ENCODE measurements at regions not wholly inside any gene's neighbourhood (a gene's known extent, or its start where the extent isn't known, plus 50 kb on each side); places are given as distances from the start of the nearest gene placed in this dataset.

GRCh38 chr4:24144381-24144780, 254.5 kb upstream of the PPARGC1A start:
- DNase-seq = no peak

DNA sequence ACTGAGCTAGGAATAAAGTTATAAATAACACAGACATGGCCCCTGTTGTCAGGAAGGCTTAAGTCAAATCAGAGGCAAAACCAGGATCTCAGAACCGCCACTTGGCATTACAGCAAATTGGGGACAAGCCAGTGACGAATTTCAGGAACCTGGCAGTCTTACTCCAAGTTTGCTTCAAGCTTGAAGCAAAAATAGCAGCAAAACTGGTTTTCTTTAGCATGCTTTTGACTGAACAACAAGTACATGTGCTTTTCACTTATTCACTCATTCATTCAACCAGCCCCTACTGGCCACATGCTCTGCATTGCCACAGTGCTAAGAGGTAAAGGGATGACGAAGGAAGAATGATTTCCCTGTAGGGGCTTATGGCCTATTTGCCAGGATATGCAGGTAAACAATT, 253.9 kb upstream of the PPARGC1A start:
- no peak for DNase-seq

- DNase-seq = no peak
These were observed 252.0 kb upstream of the PPARGC1A start for GRCh38 chr4:24141836-24142235.

DNA sequence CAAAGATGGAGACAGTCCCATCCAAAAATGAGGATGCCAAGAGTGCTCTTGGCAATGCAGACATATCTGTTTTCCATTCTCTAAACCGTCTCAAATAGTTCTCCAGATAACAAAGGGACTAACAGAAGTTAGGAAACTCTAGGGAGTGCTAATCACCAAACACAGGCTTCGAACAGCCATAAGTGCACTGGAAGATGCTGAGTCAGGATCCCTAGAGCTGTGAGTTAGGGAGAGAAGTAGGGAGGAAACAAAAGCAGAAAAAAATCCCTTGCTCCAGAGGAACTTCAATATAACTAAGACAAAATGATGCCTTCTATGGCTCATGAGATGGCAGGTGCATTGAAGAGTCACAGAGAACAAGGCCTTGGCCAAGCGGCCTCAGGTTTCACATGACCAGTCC, 251.0 kb upstream of the PPARGC1A start:
- no peak for DNase-seq

- DNase-seq = no peak
These were observed 248.1 kb upstream of the PPARGC1A start for GRCh38 chr4:24137671-24138601.

- no peak for DNase-seq
These were observed 242.3 kb upstream of the PPARGC1A start for GRCh38 chr4:24131954-24132673.

GRCh38 chr4:24130637-24131036, 240.8 kb upstream of the PPARGC1A start:
- DNase-seq = no peak

GRCh38 chr4:24126776-24127175, 236.9 kb upstream of the PPARGC1A start:
- no peak for DNase-seq

DNA sequence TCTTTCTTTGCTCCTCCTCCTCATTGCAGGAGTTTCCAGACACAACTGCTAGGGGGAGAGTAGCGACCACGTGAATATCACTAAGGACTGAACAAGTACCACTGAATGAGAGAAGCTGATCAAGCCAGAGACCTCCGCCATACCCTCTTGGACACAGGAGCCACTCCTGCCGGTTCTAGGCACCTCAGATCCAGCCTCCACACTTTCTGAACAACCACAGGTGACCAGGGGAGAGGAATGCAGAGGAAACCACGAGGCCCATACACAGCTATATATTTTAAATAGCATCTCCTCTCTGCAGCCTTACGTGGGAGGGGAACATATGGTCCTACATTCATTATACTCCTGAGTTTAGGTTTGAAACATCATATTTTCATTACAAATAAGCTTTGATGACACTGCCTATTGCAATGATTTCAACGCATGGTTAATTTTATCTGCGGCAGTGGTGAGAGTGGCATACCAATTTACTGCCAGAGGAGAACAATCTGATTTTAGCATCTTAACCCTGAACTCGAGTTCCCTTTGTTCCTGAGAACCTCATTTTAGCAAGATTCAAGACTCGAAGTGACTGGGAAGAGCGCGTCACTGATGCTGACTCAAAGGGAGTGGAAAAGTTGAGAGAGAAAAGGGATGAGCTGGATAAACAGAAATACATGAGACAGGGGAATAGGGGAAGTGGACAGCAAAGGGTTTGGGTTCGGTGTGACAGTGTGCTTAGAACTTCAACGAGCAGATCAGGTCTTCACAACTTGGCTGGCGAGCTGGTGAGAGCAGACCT, 231.7 kb upstream of the PPARGC1A start:
- no peak for DNase-seq

GRCh38 chr4:24117975-24118374, 228.1 kb upstream of the PPARGC1A start:
- no peak for DNase-seq

DNA sequence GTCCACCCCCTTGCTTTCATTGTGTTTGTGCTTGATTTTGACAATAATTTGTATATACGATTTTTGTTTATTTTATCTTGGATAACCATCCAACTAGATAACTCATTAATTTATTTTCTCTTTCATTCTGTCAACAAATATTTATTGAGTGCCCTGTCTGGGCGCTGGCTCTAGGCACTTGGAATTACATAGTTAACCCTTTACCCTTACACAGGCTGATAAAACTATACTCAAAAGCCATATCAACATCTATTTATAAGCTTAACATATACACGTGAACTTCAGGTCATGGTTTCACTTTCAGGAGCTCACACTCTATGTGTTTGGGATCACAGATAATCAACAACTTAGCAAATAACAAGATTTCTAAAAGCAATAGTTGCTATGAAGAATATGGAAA, 226.3 kb upstream of the PPARGC1A start:
- DNase-seq = no peak

- no peak for DNase-seq
These were observed 225.2 kb upstream of the PPARGC1A start for GRCh38 chr4:24114919-24115500.

DNA sequence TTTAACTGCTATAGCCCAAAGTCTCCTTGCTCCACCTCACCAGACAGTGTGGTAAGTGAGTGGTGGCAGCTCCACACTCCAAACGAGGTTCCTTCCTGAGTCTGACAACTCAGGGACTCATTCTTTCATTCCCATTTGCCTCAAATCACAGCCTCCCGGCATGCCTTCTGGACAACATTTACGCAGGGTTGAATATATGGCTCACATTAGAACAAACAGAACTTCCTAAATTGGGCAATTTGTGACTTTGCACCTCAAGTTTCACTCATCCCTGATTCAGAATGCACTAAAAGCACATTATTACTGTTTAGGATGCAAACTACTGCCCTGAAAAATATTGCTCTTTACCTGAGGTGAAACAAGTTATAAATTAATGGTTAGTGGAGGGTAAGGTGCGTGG, 224.6 kb upstream of the PPARGC1A start:
- no peak for DNase-seq

GRCh38 chr4:24112466-24112865, 222.6 kb upstream of the PPARGC1A start:
- no peak for DNase-seq

- DNase-seq = no peak
These were observed 218.7 kb upstream of the PPARGC1A start for GRCh38 chr4:24108567-24108966.

DNA sequence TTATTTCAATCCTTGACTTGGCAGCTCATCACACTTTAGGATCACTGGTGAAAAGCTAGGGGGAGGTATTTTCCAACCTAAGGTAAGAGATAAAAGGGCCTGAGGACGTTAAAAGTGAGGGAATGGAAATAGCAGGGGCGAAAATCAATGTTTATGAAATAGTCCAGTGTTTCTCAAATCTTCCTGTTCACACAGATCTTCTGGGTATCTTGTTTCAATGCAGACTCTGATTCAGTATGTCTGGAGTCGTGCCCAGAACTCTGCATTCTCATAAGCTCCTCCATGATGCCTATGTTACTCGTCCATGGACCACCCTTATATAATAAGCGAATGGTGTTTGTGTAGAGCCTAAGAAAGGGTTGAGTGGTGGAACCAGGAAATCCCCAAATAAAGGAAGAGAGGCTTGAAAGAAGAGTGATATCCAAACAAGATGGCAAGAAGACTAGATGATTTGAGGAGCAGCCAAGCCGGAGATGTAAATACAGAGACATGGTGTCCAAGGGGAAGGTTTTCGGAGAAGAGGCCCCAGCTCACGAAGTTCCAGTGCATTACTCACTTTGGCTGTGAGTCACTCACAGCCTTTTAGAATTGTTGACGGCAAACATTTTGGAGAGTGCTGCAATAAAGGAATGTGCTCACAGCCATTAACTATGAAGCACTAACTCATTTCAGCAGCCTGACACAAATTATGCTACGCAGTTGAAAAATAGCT, 215.6 kb upstream of the PPARGC1A start:
- no peak for DNase-seq

GRCh38 chr4:24104158-24104565, 214.3 kb upstream of the PPARGC1A start:
- DNase-seq = no peak

GRCh38 chr4:24103434-24104157, 213.7 kb upstream of the PPARGC1A start:
- DNase-seq = no peak

DNA sequence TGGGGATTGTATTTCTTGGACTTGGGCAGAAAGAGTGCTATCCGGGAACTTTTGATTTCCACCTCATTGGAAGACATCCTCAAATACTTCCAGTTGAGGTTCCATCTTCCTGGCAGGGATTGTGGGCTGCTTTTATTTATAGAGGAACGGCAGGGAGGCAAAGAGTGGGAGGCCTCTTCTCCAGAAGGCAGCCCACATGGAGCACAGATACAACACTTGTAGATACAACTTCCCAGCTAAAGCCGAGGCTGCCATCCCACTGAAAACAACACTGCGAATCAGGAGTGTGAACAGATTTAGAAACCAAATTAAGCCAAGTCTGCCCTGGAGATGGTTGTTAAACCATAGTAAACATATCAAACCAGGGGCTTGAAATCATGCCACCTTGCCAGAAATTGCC, 212.8 kb upstream of the PPARGC1A start:
- no peak for DNase-seq

DNA sequence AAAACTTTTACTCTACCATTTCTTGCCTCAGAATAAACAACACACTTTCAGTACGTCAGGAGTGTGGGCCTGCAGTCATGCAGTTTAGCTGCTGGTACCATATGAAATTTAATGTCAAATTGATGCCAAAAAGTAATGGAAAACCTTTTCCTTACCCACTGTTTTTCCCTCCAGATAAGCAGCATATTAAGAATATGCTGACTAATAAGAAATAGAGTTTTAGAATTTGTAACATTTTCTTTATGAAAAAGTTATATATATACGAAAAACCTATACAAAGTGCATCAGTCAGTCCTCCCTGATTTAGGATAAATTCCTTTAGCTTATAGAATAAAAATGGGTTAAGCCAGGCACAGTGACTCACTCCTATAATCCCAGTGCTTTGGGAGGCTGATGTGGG, 206.8 kb upstream of the PPARGC1A start:
- no peak for DNase-seq

- no peak for DNase-seq
These were observed 204.9 kb upstream of the PPARGC1A start for GRCh38 chr4:24094726-24095125.

GRCh38 chr4:24093446-24093845, 203.6 kb upstream of the PPARGC1A start:
- DNase-seq = no peak
